ENCODE measurements at regions not wholly inside any gene's neighbourhood (a gene's known extent, or its start where the extent isn't known, plus 50 kb on each side); places are given as distances from the start of the nearest gene placed in this dataset.

DNA sequence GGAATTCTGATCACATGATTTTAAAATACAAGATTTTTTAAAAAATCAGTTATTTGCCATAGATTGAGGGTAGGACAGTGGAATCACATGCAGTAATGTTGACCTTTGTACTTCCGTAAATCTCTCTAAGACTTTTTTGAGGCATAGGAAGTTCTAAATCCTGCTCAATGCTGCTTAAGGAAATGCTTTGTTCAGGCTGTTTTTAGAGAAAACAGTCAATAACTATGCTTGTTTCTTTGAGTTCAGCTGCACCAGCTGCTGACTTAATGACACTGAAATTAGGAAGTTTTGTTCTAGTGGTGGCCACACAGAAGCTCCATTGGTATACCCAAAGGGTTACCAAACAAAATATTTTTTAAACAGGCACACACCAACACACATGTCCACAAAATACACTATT, 60.9 kb downstream of the KLF12 start:
- TF ChIP-seq MXI1 (IDR thresholded peaks at IDR 0.05; ENCODE audit: borderline replicate concordance, low read depth, low read length) (no peak), RAD21 (IDR thresholded peaks at IDR 0.05; ENCODE audit: low read length) (no peak), FOS (IDR thresholded peaks at IDR 0.05; ENCODE audit: low read depth, low read length) (no peak), POLR2A (IDR thresholded peaks at IDR 0.05; ENCODE audit: low read depth, low read length) (no peak), RFX5 (IDR thresholded peaks at IDR 0.05; ENCODE audit: low read depth, low read length) (no peak)
- TF ChIP-seq, protein P1, sequence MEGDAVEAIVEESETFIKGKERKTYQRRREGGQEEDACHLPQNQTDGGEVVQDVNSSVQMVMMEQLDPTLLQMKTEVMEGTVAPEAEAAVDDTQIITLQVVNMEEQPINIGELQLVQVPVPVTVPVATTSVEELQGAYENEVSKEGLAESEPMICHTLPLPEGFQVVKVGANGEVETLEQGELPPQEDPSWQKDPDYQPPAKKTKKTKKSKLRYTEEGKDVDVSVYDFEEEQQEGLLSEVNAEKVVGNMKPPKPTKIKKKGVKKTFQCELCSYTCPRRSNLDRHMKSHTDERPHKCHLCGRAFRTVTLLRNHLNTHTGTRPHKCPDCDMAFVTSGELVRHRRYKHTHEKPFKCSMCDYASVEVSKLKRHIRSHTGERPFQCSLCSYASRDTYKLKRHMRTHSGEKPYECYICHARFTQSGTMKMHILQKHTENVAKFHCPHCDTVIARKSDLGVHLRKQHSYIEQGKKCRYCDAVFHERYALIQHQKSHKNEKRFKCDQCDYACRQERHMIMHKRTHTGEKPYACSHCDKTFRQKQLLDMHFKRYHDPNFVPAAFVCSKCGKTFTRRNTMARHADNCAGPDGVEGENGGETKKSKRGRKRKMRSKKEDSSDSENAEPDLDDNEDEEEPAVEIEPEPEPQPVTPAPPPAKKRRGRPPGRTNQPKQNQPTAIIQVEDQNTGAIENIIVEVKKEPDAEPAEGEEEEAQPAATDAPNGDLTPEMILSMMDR (conservative IDR thresholded peaks at IDR 0.05; ENCODE audit: low read depth, low read length): no peak
- TF ChIP-seq, protein P2, sequence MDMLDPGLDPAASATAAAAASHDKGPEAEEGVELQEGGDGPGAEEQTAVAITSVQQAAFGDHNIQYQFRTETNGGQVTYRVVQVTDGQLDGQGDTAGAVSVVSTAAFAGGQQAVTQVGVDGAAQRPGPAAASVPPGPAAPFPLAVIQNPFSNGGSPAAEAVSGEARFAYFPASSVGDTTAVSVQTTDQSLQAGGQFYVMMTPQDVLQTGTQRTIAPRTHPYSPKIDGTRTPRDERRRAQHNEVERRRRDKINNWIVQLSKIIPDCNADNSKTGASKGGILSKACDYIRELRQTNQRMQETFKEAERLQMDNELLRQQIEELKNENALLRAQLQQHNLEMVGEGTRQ (IDR thresholded peaks at IDR 0.05; ENCODE audit: low read depth, low read length): no peak
- TF ChIP-seq, protein P3, sequence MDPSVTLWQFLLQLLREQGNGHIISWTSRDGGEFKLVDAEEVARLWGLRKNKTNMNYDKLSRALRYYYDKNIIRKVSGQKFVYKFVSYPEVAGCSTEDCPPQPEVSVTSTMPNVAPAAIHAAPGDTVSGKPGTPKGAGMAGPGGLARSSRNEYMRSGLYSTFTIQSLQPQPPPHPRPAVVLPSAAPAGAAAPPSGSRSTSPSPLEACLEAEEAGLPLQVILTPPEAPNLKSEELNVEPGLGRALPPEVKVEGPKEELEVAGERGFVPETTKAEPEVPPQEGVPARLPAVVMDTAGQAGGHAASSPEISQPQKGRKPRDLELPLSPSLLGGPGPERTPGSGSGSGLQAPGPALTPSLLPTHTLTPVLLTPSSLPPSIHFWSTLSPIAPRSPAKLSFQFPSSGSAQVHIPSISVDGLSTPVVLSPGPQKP (IDR thresholded peaks at IDR 0.05; ENCODE audit: borderline replicate concordance, low read depth, low read length): no peak
